Right lung (tissue), 2 donors: ENCODE measurements at regions not wholly inside any gene's neighbourhood (a gene's known extent, or its start where the extent isn't known, plus 50 kb on each side); places are given as distances from the start of the nearest gene placed in this dataset.

Source experiments
- DNase-seq, 2 donors: peaks; one replicate each; pipeline ENCODE4 v3.0.0-alpha.2; 2013

DNA sequence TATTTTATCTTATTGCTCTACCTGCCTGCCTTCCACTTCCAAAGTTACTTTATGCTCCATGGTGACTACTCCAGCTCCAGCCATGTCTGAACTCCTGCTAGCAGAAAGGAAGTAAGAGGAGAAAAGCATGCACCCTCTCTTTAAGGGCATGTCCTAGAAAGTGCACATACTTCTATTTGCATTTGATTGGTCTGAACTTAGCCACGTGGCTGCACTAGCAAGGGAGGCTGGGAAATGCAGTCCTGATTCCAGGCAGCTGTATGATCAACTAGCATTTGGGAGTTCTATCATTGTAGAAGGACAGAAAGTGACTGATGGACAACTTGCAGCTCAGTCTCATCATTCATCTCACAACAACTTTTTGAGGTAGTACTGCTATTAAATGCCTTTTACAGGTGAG, 515.7 kb downstream of the BUD13 start:
- no peak for DNase-seq

DNA sequence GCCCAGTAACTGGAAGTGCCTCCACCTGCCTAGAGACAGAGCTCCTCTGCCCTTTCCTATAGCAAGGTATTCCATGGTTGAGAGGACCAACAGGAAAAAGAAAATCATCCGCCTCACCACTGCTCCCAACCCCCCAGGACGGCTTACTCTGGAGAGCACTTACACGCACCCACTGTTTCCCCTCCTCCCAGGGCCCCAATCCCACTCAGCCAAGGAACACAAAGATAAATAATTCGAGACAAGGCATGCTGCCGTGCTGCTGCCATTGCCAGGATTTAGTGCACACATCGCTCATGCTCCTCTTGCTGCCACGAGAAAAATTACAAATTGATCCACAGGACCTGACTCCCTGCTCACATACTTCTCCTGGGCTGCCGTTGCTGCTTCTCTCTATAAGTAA, 516.6 kb downstream of the BUD13 start:
- DNase-seq: no peak

DNA sequence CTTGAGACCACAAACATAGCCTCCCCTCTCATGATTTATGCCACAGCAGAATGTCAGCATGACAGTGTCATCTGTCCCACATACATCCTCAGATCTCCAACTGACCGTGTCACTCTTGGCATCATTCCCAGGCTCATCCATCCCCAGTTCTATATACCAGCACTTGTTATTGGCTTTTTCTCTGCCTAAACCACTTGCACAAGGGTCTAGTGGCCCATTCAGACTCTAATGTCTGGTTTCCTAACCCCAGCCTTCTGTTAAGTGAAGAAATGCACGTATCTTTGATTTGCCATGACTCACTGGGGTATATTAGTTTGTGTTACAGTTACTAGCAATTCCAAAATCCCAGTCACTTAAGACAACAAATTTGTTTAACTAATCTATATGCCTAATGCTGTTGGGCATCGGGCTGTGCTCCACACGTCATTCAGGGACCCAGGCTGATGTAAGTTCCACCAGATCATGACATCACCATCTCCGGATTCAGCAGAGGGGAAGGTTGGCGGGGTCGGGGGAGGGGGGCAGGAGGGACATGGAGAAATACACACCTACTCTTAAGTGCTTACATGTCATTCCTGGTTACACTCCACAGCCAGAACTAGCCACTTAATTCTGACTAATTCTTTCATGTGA, 517.4 kb downstream of the BUD13 start:
- no peak for DNase-seq

DNA sequence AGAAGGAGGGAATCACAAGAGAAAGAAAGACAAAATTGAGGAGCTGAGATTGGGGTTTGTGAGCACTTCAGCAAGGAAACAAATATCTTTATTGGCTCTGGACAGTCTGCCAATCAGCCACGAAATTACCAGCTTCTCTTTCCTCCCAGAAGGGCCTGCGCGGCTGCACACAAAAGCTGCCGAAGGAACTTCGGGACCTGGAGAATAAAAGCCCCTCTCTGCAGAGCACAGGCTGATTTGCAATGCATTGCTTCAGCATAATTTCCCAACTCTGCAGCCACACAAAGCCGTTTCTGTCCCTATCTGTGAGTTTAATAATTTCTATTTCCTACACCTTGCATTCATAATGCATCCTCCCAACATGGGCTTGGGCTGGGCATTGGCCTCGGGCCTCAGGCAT, 522.6 kb downstream of the BUD13 start:
- DNase-seq: no peak

DNA sequence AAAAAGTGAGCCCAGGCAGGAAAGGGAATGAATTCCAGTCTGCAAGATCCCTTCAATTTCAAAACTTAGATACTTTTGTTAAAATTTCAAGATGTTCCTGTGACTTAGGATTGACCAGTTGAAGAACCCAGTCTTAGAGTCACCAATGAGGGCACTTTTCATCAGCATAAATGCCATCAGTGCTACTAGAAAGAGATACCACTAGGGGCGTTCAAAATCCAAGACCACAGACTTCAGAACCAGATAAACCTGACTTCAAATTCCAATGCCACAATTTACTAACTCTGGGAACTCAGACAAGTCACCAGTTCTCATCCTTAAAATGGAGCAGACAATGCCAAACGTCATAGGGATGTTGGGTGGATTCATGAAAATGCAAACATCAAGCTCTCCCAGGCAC, 523.2 kb downstream of the BUD13 start:
- no peak for DNase-seq

DNA sequence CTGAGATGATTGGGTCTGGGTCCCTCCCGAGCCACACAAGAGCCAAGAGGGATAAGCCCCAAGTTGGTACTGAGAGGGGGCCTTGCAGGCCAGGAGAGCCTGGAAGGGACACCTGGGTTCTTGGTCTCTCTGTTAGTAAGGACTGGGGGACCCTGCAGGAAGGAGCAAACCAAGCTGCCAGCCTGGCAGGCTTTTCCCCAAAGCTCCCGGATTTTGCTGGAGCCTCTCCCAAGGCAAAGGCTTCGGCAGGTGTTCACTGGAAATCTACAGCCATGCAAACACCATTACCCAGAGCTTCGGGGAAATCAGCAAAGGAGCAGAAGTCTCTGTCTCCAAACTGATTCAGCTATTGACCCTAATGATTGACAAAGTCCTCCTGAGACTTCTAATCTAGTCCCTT, 527.9 kb downstream of the BUD13 start:
- DNase-seq: no peak

DNA sequence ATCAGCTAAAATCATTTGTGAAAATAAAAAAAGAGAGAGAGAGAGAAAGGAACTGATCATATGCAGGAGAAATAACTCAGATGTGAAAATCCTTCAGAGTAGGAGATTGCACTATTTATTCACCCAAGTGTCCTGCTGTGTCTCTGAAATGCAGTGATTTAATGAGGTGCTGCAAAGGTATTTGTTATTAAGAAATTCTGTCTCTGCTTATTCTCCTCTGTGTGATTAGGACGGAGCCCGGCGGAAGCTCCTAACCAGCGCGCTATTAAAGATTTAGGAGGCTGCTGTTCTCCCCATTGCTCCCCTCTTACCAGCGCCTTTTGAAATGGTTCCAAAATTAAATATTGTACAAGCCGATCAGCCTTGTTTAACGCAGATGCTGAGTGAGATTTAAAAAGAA, 528.3 kb downstream of the BUD13 start:
- DNase-seq: no peak

DNA sequence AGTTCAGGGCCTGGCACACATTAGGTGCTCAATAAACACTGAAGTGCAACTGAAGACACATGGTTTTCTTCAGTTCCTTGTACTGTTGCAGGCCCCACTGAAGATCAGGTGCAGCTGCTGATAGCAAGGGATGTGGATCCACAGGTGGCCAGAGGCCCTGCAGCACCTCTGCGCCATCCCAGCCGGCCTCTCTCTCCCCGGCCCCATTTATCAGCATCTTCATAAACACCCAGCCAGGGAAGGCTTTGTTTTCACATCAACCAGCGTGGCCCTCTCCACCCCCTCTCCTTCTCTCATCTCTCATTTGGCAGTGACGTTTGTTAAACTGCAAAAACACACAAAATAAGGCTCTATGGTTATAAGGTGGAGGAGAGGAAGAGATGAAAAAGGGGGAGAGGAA, 528.8 kb downstream of the BUD13 start:
- no peak for DNase-seq

DNA sequence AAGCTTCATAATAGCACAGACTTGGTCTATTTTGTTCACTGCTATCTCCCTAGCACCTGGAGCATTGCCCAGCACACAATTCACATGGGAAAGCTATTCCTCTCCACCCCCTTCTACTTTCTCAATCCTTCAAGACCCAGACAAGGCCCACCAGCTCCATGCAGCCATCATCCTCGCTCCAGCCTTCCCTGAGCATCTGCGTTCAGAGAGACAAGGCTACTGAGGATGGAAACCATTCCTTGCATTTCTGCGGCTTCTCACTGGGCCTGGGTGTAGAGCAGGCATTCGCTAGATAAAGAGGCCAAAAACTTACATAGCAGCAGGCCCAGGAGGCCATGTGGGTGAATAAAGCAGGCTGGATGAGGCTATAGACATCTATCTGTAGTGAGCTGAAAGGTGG, 530.8 kb downstream of the BUD13 start:
- DNase-seq: no peak

DNA sequence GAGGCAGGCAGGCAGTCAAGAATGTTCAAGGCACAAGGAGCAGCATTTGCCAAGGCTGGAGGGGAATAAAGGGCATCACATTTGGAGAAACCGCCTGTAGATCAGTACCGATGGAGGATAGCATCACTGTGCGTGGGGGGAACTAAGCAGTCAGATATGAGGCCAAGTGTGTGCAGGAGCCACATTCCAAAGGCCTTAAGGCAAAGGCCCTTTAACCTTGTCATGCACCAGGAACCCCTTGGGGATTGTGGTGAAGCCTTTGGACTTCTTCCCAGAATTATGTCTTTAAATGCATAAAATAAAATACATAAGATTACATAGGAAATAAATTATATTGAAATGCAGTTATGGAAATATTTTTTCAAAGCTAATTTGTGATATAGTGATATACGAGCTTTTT, 532.1 kb downstream of the BUD13 start:
- no peak for DNase-seq

DNA sequence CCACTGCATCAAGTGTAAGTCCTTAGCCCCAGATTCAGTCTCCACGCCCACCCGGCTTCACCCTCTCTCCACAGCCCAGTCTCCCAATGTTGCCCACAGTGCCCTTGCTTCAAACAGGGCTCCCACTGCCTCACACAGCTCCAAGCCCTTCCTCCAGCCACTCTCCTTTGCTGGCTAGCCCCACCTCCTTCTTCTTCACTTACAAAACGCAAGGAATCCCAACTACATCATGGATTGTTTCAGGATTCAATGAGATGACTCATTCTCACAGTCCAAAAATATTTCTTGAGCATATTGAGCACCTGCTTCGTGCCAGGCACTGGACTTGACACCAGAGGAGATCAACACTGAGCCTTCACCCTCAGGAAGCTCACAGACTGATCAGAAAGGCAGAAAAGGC, 533.5 kb downstream of the BUD13 start:
- DNase-seq: no peak

DNA sequence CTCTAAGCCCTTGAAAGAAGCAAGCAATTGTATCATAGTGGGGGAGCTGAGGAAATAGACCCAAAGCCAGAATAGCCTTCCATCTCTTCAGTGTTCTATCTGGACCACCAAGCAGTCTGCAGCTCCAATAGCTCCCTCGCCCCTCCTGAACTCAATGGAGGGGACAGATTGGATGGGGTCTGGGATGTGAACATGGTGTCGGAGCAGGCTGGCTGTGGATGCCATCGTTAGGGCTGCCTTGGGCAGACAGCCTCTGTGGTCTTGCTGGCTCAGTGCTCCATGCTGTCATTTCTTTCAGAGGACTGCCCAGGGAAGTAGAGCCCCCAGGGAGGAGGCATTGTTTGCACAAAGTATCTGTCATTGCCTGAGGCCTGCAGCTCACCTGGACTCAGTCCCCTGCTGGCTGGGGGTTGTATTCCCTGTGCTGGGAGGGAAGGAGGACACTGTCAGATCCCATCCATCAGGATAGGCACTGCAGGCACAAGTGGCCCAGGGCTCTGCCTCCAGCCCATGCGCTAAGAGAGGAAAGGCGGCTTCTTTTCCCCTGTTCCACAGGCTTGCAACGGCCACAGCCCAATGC, 537.7 kb downstream of the BUD13 start:
- DNase-seq: no peak

DNA sequence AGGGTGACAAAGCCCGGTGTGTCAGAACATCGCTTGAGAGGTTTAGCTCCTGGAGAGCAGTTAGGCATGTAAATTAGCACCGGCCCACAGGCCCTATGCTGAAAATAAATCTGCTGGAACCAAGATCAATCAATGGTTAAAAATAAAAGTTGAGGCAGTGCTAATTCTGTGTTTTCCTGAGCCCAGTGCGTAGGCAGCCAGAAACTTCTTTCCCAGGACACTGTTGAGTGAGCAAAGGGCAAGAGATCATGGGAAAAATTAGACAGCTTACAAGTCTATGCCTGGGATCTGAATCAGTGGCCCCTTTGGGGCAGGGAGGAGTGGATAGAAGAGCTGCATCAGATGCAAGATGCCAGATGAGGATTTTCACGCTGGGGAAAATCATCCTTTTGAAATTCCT, 539.2 kb downstream of the BUD13 start:
- DNase-seq: no peak

DNA sequence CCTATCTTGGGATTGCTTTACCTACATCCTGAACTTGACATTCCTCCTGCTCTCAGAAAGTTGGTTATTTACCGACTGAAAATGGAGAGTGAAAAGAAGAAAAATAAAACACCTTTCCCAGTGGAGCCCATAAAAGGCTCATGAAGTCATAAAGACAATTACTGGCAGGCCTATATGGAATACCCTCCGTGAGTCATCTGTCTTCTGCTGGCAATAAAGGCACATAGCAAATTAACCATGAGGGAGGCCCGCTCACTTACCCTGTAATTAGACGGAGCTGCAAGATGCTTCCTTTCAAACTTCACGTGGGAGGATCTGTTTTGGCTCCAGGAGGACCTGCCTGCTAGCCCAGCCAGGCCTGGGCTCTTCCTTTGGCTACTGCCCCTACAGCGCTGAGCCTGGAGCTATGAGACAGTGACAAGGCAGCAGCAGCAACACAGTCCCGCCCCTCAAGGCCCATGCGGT, 540.4 kb downstream of the BUD13 start:
- no peak for DNase-seq

DNA sequence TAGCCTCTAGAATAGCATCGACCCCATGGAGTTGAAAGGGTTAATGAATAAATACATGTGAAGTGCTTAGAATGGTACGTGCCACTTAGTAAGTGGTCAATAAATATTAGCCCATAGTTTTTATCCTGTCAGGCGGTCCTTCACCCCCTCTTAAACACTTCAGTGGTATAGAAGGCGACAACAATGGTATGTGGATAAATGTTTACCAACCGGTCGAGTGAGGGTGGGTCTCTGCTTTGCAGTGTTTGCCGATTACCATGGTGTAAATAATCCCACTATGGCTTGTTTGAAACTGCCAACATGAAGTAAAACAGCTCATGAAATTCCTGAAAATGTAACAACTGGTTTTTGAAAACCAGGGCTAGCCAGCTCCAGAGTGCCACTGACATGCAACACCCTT, 541.2 kb downstream of the BUD13 start:
- DNase-seq: peak; percentile 40 to 48

DNA sequence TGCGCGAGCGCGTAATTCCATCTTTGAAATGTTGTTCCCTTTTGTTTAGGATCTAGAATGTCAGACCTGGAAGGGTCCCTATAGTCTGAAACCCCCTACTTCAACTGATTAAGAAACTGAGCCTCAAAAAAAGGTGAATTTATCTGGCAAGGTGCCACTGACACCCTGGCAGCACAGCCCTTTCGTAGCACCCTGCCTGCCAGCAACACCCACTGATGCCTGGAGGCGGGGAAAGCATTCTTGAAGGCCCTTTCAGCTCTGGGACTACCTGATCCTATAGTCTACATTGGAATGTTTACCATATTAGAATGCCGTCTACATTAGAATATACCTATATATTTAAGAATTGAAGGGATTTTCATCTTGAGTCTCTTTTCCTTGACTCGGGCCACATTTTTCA, 542.3 kb downstream of the BUD13 start:
- DNase-seq: no peak

DNA sequence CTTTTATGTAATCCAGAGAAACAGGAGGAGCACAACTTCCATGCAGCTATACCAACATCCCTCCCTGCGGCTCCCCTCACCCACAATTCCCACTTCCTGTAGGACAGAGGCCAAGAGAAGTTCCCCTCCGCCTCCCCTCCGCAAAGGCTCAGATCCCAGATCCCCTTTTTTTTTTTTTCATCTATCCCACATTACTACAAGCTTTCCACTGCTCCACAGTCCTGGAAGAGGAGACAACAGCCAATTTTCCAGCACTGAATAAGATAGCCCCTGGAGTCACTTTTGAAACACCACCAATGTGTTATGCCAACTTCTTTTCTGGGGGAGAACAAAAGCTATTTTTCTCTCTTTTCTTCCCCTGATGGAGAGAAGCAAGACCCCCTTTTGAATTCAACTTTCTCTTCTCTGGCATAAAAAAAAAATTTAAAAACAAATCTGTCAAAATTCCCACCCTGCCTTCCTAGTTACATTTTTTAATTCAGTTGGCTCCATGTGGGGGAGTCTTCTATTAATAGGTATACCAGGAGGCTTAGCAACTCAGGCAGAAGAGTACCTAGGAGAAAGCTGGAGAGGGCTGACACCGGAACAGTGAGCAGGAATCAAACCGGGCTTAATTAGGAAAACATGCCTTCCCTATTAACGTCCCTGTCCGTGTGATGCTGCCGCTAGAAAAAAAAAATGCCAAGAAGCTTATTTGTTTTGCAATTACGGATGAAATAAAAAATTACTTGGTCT, 543.4 kb downstream of the BUD13 start:
- DNase-seq: no peak

DNA sequence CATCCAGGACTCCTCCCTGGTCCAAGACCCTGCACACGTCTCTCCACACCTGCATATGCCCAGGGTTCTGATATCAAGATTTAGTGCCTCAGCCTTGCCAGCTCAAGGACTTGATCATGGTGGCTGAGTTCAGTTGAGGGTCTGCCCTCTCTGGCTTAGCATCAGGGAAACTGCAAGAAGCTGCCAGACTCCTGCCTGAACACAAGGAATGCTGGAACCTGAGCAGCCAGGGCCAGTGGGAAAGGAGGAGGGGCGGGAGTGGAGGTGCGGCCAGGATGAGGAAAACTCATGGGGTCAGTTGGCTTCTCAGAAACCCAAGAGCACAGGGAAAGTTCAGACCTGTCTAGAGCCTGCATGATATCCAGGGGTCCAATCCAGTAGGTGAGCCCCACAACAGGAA, 546.1 kb downstream of the BUD13 start:
- no peak for DNase-seq

DNA sequence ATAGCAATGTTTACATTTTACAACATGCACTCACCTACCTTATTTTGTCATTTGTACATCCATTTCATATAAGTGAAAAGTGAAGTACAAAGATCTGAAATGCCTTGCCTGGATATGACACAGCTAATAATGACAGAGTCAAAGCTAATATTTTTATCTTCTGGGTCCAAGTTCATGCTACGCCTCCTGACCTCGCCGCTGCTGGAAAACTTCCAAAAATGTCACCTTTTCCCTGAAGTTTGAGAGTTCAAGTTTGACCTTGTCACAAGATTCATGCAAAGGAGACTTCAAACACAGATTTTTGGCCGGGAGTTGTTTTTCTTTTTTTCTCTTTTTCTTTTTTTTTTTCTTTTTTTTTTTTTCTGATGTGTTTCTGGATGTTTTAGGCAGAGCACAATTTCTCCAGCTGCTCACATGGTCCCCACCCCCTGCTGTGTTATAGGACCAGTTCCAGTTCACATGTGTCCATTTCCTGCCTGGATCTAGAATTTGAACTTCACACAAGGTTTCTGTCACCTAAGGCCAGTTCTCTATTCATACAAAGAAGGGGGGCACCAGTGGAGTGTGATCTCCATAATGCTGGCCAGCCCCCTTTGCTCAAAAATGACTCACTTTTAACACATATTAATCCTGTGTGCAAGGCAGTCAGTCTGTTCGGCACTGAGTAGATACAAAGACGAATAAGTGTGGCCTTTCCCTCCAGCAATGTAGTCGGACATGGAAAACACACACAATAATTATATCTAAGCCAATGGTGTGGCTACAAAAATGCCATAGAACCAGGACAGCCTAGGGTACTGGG, 546.8 kb downstream of the BUD13 start:
- no peak for DNase-seq

DNA sequence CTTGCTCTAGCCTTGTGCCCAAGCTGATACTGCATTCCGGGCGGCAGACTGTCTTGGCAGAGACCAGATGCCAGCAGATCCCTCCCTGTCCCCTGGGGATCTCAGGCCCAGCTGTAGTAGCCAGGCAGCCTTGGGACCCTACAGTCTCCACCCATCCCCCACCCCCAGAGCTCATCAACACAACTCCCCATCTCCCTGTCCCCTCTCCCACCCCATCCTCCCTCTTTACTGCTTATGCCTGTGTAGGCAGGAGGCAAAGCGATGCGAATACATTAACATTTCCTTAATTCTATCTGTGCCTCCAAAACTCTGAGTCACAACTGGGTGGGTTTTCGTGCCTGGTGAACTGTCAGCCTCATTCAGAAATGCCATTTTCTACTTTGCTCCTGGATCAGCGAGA, 547.6 kb downstream of the BUD13 start:
- DNase-seq: no peak

DNA sequence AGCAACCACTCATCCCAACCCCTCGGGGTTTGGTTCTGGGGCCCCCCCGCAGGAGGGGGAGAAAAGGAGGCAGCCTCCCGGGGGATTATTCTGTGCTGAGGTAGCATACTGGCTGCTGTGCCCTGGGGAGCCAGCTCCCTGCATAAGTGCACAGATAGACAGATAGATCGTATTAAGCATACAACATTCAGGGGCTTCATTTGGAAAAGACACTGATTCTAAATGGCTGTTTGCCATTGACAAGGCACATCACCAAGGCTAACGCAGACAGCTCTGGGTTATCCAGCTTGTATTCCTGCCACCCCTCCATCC, 547.9 kb downstream of the BUD13 start:
- no peak for DNase-seq

DNA sequence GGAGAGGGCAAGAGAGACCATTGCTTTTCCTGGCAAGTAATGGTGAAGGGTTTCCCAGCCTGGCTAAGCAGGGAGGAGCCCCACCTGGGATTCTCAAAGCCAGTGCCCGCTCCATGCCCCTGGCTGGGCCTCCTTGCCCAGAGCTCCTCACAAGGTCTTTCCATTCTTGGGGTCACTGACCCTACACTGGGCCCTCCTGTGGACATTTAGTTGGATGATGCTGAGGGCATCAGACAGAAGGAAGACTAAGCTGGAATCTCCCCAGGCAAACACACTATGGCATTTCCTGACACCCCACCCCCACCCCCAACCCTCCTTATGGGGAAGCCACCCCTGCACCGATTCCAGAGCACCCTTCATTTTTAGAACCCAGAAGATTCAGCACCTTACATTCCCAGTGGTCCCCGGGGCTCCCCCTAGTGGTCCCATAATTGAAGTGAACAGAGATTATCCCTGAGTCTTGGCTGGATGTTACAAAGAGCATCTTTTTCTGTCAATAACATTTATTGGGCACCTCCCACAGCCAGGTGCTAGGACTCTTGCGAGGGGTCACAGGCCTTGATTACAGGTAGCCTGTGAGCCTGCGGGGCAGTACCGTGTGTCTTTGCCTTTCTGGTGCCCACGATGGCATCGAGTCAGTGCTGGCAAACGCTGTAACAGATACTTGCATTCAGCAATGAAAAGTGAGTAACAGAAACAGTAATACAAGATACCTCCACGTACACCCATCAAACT, 548.5 kb downstream of the BUD13 start:
- DNase-seq: no peak
